A549 (cell line): ENCODE measurements at regions not wholly inside any gene's neighbourhood (a gene's known extent, or its start where the extent isn't known, plus 50 kb on each side); places are given as distances from the start of the nearest gene placed in this dataset.
A peak's percentile ranks its signal among the peaks of the same experiment; 100 is the strongest.

Experiments used
- ATAC-seq, 2 experiments: fragments of 200-7000 bp in 1 of 2; fragments of >200 bp in 1 of 2; cut with Nextera tagmentation in 1 of 2; cut with Tn5 transposase in 1 of 2; 3 replicates each; pipeline versions ENCODE4 v1.8.0 to v1.9.1; 2018 to 2020; ENCODE audit warnings: mild to moderate bottlenecking in 1 of 2, moderate library complexity in 1 of 2
- CTCF ChIA-PET: fragments of 300-600 bp; sonication (Branson Sonifier 250); formaldehyde crosslinking; extraction: SDS; loops from one replicate; lab custom pipeline; 2021; ENCODE audit warnings: antibody characterized with exemption, inconsistent platforms; lab: Yijun Ruan, JAX
- POLR2A ChIA-PET: fragments of 350-600 bp; formaldehyde crosslinking; extraction: SDS; loops from one replicate; lab custom pipeline; 2021; ENCODE audit warnings: antibody characterized with exemption, inconsistent platforms; lab: Yijun Ruan, JAX
- DNase-seq, 2 experiments: peaks; one replicate each; pipeline versions ENCODE4 v3.0.0 to v3.0.0-alpha.2; 2011 to 2016; ENCODE audit warnings: low read depth in 1 of 2, low spot score in 1 of 2
- FAIRE-seq: peaks from 2 replicates; lab custom pipeline; 2011; peaks lifted over from hg19 to GRCh38; lab: Jason Lieb, UNC
- H3K27ac ChIP-seq, 2 experiments: fragments of >200 bp; sonication (Bioruptor Twin); formaldehyde crosslinking; 3 replicates each; pipeline ENCODE4 v1.5.1; 2016 to 2017
- H3K4me1 ChIP-seq: fragments of >200 bp; sonication (Bioruptor Twin); formaldehyde crosslinking; 3 replicates; pipeline ENCODE4 v1.6.1; 2016
- H3K4me2 ChIP-seq: fragments of >200 bp; sonication (Bioruptor Twin); formaldehyde crosslinking; 3 replicates; pipeline ENCODE4 v1.6.1; 2016
- H3K4me3 ChIP-seq: fragments of >200 bp; sonication (Bioruptor Twin); formaldehyde crosslinking; 3 replicates; pipeline ENCODE4 v1.5.1; 2016
- H3K9me3 ChIP-seq: fragments of >200 bp; sonication (Bioruptor Twin); formaldehyde crosslinking; 3 replicates; pipeline ENCODE4 v1.6.1; 2016
- CBX2 ChIP-seq: fragments of 200-600 bp; sonication (generic); IDR thresholded peaks from 2 replicates; pipeline ENCODE4 v1.6.1; 2016; ENCODE audit warnings: low read depth, mild to moderate bottlenecking, borderline replicate concordance
- CHD2 ChIP-seq: fragments of 150-350 bp; IDR thresholded peaks from 2 replicates; pipeline ENCODE4 v1.6.1; 2014; ENCODE audit warnings: low read length; ENCODE audit not compliant: partially characterized antibody
- CTCF ChIP-seq: fragments of >200 bp; sonication (Bioruptor Twin); formaldehyde crosslinking; IDR thresholded peaks from 3 replicates; pipeline ENCODE4 v1.5.1; 2016
- E2F6 ChIP-seq: IDR thresholded peaks from 2 replicates; pipeline ENCODE4 v1.6.1; 2012; ENCODE audit warnings: low read depth, borderline replicate concordance
- ESRRA ChIP-seq: fragments of 150-350 bp; IDR thresholded peaks from 2 replicates; pipeline ENCODE4 v1.6.1; 2014; ENCODE audit warnings: mild to moderate bottlenecking, low read length, borderline replicate concordance
- FOSL2 ChIP-seq, 2 experiments: fragments of 450-650 bp in 1 of 2; fragments of >200 bp in 1 of 2; sonication (Bioruptor Twin) in 1 of 2; formaldehyde crosslinking; IDR thresholded peaks; 2 replicates each; pipeline versions ENCODE4 v1.5.0 to v1.6.1; 2016 to 2020; ENCODE audit warnings: mild to moderate bottlenecking in 1 of 2, moderate library complexity in 1 of 2
- FOXS1 ChIP-seq: fragments of 250-450 bp; sonication (Bioruptor Pico); IDR thresholded peaks from 2 replicates; pipeline ENCODE4 v1.5.0; 2020; ENCODE audit warnings: mild to moderate bottlenecking, moderate library complexity
- GATA3 ChIP-seq: IDR thresholded peaks from 2 replicates; pipeline ENCODE4 v1.6.1; 2012; ENCODE audit warnings: borderline replicate concordance
- HEYL ChIP-seq: fragments of 250-450 bp; sonication (Bioruptor Pico); IDR thresholded peaks from 2 replicates; pipeline ENCODE4 v1.8.0; 2021; ENCODE audit warnings: mild to moderate bottlenecking, moderate library complexity
- HOXA7 ChIP-seq: fragments of 250-450 bp; sonication (Bioruptor Pico); IDR thresholded peaks from 2 replicates; pipeline ENCODE4 v1.5.0; 2020; ENCODE audit warnings: mild to moderate bottlenecking, moderate library complexity
- HOXB5 ChIP-seq: fragments of 250-450 bp; sonication (Bioruptor Pico); IDR thresholded peaks from 2 replicates; pipeline ENCODE4 v1.5.0; 2020; ENCODE audit warnings: mild to moderate bottlenecking, moderate library complexity
- JUN ChIP-seq, 2 experiments: fragments of >200 bp; sonication (Bioruptor Twin); formaldehyde crosslinking; IDR thresholded peaks; 2 replicates in 1 of 2; 3 replicates in 1 of 2; pipeline ENCODE4 v1.6.1; 2016 to 2017
- MYC ChIP-seq: IDR thresholded peaks from 2 replicates; pipeline ENCODE4 v1.6.1; 2012; ENCODE audit warnings: mild to moderate bottlenecking, inconsistent platforms, low read length, improper control_type of control experiment, borderline replicate concordance
- NR3C1 ChIP-seq: fragments of >200 bp; sonication (Bioruptor Twin); formaldehyde crosslinking; IDR thresholded peaks from 3 replicates; pipeline ENCODE4 v1.6.1; 2017
- POLR2A ChIP-seq: IDR thresholded peaks from 2 replicates; pipeline ENCODE4 v1.6.1; 2012; ENCODE audit warnings: mild to moderate bottlenecking, low read length
- RAD21 ChIP-seq, 2 experiments: fragments of >200 bp in 1 of 2; sonication (Bioruptor Twin) in 1 of 2; formaldehyde crosslinking in 1 of 2; IDR thresholded peaks in 1 of 2; conservative IDR thresholded peaks in 1 of 2; 2 replicates in 1 of 2; 3 replicates in 1 of 2; pipeline ENCODE4 v1.6.1; 2012 to 2018; ENCODE audit warnings: inconsistent platforms in 1 of 2
- RFX5 ChIP-seq: fragments of 450-650 bp; IDR thresholded peaks from 2 replicates; pipeline ENCODE4 v1.7.1; 2014; ENCODE audit warnings: antibody characterized with exemption, mild to moderate bottlenecking, moderate library complexity
- TP53 ChIP-seq: fragments of 250-450 bp; sonication (Bioruptor Pico); IDR thresholded peaks from 2 replicates; pipeline ENCODE4 v1.5.0; 2021; ENCODE audit warnings: mild to moderate bottlenecking, moderate library complexity
- WGBS: methylation state at CpG from one replicate; pipeline ENCODE4 v1.1.6; 2017; ENCODE audit errors: missing lambda C conversion rate; 5-methylcytosine and 5-hydroxymethylcytosine counted together
- TF ChIP-seq, protein P1 (sequence below): IDR thresholded peaks from 2 replicates; pipeline ENCODE4 v1.6.1; 2012
- TF ChIP-seq, protein P2 (sequence below): fragments of 450-650 bp; IDR thresholded peaks from 2 replicates; pipeline ENCODE4 v1.6.1; 2014; ENCODE audit warnings: antibody characterized with exemption
- TF ChIP-seq, protein P3 (sequence below): fragments of 200-600 bp; sonication (generic); IDR thresholded peaks from 2 replicates; pipeline ENCODE4 v1.6.1; 2016; ENCODE audit warnings: antibody characterized with exemption, mild to moderate bottlenecking, moderate library complexity
- TF ChIP-seq, protein P4 (sequence below): fragments of 250-450 bp; sonication (Bioruptor Pico); IDR thresholded peaks from 2 replicates; pipeline ENCODE4 v1.5.0; 2020; ENCODE audit warnings: low read depth, mild to moderate bottlenecking, moderate library complexity

DNA sequence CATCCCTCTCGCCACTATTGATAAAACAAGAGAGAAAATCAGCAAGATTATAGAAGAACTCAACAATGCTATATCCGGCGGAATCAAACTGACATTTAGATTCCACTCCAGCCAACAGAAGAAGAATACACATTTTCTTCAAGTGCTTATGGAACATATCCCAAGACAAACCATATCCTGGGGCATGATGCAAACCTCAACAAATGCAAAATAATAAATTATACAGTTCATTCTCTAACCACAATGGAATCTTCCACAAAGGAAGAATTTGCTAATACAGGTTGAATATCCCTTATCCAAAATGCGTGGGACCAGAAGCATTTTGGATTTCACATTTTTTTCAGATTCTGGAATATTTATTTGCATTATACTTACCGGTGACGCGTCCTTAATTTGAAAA lies 51.4 kb upstream of the YPEL5 start:
- no peak overlapping the region for H3K4me2 ChIP-seq
- ChIA-PET CTCF (interaction anchor here (0.6 to 3.9 kb wide), 5 partner anchors 13 to 250 kb away, joined by 3 to 25 read pairs (median 3); no protein-coding TSS in a partner anchor), POLR2A (no interaction called here)
- no peak overlapping the region for H3K4me3 ChIP-seq
- H3K9me3 ChIP-seq, result no peaks in the 10 kb centered on the region
- FAIRE-seq (no peak), DNase-seq (no peak), ATAC-seq (no peak)
- no peaks in the 10 kb centered on the region for H3K4me1 ChIP-seq
- no peak overlapping the region for H3K27ac ChIP-seq
- TF ChIP-seq, protein P1, sequence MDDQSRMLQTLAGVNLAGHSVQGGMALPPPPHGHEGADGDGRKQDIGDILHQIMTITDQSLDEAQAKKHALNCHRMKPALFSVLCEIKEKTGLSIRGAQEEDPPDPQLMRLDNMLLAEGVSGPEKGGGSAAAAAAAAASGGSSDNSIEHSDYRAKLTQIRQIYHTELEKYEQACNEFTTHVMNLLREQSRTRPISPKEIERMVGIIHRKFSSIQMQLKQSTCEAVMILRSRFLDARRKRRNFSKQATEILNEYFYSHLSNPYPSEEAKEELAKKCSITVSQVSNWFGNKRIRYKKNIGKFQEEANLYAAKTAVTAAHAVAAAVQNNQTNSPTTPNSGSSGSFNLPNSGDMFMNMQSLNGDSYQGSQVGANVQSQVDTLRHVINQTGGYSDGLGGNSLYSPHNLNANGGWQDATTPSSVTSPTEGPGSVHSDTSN, result no peak
- no peak for TF ChIP-seq RFX5
- no peak for TF ChIP-seq HOXB5 (CRISPR knock-in tag)
- no peak for TF ChIP-seq GATA3
- TF ChIP-seq TP53 (CRISPR knock-in tag), result no peak
- TF ChIP-seq ESRRA, result no peak
- TF ChIP-seq HEYL (CRISPR knock-in tag), result no peak
- TF ChIP-seq, protein P2, sequence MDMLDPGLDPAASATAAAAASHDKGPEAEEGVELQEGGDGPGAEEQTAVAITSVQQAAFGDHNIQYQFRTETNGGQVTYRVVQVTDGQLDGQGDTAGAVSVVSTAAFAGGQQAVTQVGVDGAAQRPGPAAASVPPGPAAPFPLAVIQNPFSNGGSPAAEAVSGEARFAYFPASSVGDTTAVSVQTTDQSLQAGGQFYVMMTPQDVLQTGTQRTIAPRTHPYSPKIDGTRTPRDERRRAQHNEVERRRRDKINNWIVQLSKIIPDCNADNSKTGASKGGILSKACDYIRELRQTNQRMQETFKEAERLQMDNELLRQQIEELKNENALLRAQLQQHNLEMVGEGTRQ, result no peak
- TF ChIP-seq E2F6, result no peak
- TF ChIP-seq CBX2, result no peak
- TF ChIP-seq MYC, result no peak
- TF ChIP-seq RAD21 (conservative IDR thresholded peaks at IDR 0.05 in 1 of 2, IDR thresholded peaks at IDR 0.05 in 1 of 2), result no peak
- no peak for TF ChIP-seq FOSL2 (IDR thresholded peaks at IDR 0.05)
- TF ChIP-seq FOSL2 (CRISPR knock-in tag; IDR thresholded peaks at IDR 0.05), result no peak
- TF ChIP-seq FOXS1 (CRISPR knock-in tag), result no peak
- TF ChIP-seq NR3C1, result no peak
- TF ChIP-seq CTCF, result no peak
- TF ChIP-seq, protein P3, sequence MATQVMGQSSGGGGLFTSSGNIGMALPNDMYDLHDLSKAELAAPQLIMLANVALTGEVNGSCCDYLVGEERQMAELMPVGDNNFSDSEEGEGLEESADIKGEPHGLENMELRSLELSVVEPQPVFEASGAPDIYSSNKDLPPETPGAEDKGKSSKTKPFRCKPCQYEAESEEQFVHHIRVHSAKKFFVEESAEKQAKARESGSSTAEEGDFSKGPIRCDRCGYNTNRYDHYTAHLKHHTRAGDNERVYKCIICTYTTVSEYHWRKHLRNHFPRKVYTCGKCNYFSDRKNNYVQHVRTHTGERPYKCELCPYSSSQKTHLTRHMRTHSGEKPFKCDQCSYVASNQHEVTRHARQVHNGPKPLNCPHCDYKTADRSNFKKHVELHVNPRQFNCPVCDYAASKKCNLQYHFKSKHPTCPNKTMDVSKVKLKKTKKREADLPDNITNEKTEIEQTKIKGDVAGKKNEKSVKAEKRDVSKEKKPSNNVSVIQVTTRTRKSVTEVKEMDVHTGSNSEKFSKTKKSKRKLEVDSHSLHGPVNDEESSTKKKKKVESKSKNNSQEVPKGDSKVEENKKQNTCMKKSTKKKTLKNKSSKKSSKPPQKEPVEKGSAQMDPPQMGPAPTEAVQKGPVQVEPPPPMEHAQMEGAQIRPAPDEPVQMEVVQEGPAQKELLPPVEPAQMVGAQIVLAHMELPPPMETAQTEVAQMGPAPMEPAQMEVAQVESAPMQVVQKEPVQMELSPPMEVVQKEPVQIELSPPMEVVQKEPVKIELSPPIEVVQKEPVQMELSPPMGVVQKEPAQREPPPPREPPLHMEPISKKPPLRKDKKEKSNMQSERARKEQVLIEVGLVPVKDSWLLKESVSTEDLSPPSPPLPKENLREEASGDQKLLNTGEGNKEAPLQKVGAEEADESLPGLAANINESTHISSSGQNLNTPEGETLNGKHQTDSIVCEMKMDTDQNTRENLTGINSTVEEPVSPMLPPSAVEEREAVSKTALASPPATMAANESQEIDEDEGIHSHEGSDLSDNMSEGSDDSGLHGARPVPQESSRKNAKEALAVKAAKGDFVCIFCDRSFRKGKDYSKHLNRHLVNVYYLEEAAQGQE, result no peak
- TF ChIP-seq CHD2, result no peak
- no peak for TF ChIP-seq POLR2A
- WGBS, result 71% methylated on average over 7 of the region's 7 CpGs

DNA sequence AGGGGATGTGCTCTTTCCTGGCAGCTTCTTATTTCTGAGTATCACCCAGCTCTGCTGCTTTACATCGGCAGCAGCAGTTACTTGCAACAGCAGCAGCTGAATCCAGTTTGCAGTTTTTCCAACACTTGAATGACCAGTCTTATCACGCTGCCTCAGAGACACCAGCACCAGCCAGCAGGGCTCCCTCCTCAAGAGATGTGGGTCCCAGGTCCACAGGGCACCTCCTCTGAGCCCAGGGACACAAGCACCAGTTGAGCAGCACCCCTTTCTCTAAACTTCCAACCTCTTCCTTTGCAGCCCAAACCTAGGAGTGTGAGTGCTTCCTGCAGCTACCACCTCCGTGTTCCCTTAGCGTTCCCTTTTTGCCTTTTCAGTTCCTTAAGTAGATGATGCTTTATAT lies 50.4 kb upstream of the YPEL5 start:
- WGBS, result 21% methylated on average over 4 of the region's 4 CpGs

More for the DNA sequence above, 50.4 kb upstream of the YPEL5 start:
- ChIA-PET CTCF (interaction anchor here (0.8 to 3.0 kb wide), 3 partner anchors 19 to 618 kb away, joined by 3 to 13 read pairs (median 3); no protein-coding TSS in a partner anchor), POLR2A (interaction anchor here (0.7 kb wide), 1 partner anchor 871 kb away, joined by 6 read pairs; no protein-coding TSS in a partner anchor)
- DNase-seq, result no peak
- Histone ChIP-seq H3K4me3 (no peak overlapping the region), H3K4me1 (no peaks in the 10 kb centered on the region), H3K4me2 (no peak overlapping the region), H3K27ac (no peak overlapping the region), H3K9me3 (peaks cover under 1% of the 10 kb centered on the region; the same call in 1 of the 3 replicates)
- TF ChIP-seq JUN (IDR thresholded peaks at IDR 0.05) (no peak), CBX2 (no peak), HOXA7 (CRISPR knock-in tag) (no peak)
- TF ChIP-seq, protein P1, result no peak
- TF ChIP-seq, protein P4, sequence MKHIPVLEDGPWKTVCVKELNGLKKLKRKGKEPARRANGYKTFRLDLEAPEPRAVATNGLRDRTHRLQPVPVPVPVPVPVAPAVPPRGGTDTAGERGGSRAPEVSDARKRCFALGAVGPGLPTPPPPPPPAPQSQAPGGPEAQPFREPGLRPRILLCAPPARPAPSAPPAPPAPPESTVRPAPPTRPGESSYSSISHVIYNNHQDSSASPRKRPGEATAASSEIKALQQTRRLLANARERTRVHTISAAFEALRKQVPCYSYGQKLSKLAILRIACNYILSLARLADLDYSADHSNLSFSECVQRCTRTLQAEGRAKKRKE, result no peak
- ATAC-seq, result peak; percentile 61 to 66; a peak in 4 of 6 replicates
- FAIRE-seq, result no peak
